CD4-positive, alpha-beta T cell treated with Interleukin-4 for 4 hours (primary cell): ENCODE measurements at regions not wholly inside any gene's neighbourhood (a gene's known extent, or its start where the extent isn't known, plus 50 kb on each side); places are given as distances from the start of the nearest gene placed in this dataset.
"Not testable (repeated sequence)": the region's sequence is repeated elsewhere in the genome, so short reads cannot be mapped to it uniquely, and the experiment has no call there.

ENCODE experiments used
- DNase-seq: peaks from one replicate; pipeline ENCODE4 v3.0.0-alpha.2; 2020

DNA sequence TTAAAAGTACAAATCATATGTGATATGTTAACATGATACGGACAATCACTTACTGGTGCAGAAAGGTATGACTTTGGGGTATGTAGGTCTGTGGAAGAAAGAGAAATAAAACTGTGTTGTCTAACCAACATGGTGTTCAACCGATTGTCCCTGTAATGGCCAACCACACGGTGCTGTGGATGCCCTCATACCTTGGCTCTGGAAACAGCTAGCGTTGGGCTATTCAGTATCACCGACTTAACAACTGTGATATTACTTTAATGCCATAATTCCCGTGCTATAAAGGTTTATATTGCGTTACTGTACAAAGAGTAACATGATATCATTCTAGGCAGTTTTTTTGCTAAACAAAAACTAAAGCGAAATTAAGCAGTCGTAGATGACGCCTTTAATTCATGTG lies 448.3 kb downstream of the EFNB2 start:
- no peak for DNase-seq

DNA sequence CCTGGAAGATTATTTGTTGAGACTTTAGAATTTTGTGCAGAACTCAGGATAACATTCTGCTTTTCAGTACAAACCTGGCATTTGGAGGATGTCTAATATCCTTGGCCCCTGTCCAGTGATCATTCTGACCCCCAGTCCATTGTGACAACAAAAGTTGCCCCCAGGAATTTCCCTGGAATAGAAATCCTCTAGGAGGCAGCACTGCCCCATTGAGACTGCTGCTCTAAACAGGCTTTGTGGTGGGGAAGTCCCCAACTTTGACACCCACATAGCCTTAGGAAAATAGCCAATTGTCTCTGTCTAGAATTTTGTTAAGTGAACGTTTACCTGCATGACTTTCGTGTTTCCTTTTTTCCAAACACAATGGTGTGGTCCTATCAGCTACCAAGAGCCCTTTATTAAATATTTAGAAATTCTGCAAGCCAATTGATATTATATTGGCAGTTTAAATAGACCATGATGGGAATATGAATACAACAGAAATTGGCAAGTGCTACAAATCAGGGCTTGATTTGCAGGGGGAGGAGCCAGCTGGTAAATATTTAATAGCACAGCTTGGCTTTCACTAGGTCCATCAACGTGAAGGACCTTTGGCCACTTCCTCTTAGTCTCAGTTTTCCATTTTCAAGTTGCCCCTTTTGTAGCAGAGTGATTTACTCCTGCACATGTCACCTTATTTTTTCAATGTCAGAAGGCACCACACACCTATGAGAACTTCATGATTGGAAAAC lies 451.7 kb downstream of the EFNB2 start:
- DNase-seq = no peak

DNA sequence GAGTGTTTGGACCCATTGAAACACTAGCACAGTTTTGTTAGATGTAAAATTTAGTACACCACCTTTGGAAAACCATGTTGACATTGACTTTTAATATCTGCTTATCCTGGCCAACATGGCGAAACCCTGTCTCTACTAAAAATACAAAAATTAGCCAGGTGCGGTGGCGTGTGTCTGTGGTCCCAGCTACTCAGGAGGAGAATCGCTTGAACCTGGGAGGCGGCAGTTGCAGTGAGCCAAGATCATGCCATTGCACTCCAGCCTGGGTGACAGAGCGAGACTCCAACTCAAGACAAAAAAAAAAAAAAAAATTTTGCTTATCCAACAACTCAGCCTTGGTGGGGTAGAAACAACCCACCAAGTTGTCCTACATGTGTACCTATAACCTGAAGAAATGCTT lies 454.2 kb downstream of the EFNB2 start:
- not testable (repeated sequence) for DNase-seq

DNA sequence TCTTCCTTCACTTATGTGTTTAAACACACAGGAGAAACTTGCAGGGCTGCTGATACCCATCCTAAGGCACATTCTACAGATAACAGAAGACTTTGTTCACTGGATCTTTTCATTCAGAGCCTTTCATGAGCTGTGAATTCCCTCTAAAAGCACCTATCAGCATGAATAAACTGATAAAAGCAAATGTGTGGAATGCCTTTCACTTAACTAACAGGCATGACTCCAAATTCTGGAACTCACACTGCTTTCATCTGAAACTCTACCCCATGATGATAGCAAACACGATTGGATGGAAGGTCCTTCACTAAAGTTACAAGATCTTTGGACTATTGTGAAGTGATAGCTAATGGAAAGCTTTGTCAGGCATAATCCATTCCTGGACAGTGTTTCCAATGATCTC lies 457.3 kb downstream of the EFNB2 start:
- no peak for DNase-seq

DNA sequence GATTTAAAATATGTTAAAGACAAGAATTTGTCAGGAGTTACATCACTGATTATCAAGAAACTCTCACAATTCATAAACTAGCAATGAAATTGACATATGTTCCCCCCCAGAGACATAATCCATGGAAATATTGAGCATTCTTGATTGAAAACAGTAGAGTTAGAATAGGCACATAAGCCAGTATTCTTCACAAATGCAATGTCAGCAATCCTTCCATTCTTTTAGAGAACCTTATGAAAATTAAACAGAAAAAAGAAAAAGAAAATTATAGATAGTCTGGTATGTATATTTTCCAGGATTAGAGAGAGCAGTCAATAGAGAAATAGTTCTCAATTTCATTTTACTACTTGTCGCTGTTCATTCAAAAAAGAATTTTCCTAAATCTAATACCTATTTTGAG lies 458.4 kb downstream of the EFNB2 start:
- DNase-seq = no peak

DNA sequence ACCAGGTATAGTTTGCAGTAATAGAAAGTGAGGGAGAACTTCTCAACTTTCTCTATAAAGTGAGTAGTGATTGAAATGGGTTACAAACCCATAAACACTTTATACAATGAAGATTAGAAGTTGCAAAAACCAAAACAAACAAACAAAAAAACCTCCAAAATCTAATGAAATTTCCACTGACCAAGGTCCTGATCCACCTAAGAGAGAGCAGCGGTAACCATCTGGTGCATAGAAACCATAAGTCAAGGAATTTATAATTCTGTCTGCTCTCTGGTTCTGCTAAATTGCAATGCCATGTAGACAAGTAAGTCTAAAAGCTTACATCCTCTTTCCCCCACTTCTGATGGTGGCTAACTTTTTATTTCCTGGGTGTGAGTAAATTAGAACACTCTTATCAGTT lies 463.4 kb downstream of the EFNB2 start:
- no peak for DNase-seq

DNA sequence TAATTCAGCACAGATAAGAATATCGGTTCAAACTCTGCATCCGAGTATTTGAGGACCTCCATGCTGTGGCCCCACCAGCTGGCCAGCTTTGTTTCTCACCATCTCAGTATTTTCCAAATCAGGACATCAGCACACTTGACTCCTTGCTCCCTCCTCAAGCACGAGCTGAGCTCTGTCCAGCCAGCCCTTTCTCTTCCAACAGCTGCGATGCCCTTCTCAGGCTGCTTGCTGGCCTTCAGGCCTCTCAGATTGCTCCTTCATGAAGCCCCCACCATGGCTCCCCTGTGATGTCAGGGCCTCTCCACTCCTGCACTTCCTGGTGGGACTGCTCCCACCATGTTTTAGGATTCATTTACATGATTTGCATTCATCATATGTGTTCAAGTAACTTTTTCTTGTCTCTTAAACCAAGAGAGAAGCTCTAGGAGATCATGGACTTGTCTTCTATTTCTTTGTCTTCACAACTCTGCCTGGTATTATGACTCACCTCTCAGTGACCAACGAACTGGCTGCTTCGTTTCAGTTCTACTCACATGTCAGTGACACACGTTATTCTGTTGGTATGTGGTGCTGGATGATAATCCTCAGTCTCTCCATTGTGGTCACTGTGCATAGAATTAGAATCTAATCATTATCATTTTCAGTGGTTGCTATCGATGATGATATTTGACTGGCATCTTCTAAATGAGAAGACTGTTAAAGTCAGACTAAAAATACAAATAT lies 471.7 kb downstream of the EFNB2 start:
- no peak for DNase-seq

DNA sequence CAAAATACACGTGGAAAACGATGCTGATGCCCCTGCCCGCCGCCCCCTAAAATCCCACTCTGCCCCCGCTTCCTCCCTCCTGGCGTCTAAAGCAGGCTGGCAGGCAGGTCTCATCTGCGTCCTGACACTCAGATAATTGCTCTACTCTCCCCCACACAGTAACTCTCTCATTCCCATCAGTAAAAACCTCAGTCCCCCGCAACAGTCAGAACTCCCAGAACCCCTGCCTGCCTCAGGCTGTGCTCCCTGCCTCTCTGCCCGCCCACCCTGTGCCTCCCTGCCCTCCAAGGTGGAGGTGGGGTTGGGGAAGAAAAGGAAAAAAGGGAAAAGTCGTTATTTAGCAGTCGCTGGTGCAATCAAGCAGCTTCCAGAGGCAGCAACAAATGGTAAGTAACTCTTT lies 473.7 kb downstream of the EFNB2 start:
- no peak for DNase-seq

DNA sequence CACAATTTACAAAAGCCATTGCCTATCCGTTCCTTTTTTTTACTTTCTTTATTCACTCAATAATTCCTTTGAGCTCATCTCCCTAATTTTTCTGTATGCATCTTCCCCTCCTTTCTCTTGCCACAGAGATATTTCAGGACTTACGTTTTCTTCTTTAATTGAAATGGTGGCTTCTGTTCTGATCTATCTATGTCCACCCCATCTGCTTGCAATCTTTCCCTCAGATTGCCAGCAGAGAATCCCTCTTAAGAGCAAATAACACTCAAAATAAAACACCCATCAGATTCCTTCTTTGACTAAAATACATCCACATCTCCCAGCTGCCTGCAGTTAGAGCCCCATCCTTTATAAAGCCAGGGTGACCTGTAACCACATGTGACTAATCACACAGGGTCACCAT lies 478.6 kb downstream of the EFNB2 start:
- DNase-seq = no peak

DNA sequence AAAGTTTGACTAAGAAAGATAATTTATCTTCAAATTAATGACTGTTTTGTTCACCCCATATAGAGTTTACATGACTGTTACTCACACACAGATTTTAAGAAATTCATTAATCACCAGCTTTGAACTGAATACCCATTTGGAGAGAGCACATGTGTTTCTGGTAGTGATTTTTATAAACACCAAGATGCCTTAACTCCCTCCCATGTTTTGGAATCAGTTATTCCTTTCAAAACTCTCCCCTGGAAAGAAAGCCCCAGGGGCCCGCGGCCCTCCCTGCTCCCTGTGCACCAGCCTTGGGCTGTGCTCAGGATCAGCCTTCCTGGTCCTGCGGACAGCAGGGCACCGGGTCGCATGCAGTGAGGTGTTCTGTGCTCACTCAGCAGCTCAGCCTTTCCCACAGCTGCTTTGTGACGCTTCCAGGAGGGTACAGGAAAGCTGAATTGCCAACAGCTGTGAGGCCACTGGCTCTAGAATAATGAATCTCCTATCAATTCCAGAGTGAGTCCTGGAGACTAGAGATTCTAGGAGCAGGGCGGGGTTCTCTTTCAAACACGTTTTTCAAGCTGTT lies 483.2 kb downstream of the EFNB2 start:
- DNase-seq = no peak

DNA sequence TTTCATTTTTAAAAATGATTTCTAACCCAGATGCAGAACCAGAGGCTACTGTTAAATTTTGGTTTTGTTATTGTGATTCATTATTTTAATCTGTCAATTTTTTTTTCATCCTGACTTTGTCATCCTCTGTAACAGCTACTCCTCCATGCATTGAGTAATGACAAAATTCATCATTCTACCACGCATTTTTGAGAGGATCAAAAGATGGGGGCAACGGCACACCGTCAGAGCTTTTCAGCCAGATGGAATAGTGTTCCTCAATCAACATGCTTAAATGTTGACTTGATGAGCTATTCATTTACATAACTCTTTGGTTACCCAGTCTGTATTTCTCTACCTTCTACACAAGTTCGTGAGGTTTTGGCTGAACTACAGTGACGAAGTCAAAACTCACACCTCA lies 486.3 kb downstream of the EFNB2 start:
- DNase-seq = no peak

DNA sequence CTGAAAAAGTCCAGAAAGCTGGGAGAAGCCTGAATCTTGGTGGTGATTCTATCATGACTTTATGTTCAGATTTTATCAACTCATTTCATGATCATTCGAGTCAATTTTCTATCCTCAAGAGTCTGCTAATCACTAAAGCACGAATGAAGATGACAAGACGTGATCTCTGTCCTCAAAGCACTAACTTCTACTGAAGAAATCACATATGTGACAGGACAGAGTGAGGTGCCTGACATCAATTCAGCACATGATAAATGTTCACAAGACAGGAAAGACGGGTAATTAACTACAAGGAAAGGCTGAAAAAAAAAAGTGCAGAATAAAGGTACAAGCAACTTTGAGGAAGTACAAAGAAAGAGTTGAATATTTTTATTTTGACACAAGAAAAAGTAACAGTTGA lies 487.1 kb downstream of the EFNB2 start:
- DNase-seq = no peak

DNA sequence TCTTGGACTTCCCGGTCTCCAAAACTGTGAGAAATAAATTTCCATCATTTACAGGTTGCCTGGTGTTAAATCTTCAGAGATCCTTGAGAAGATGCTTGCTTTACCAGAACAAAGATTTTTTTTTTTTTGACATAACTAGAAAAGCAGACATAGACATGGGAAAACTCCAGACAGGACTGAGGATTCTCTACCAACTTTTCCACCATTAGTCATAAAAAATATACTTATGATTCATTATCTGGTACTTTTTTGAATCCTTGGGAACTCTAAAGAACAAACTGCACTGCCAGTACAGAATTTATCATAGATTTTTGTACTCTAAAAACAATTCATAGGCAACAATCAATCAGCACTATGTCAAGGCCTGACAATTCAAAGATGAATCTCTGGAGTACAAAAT lies 487.6 kb downstream of the EFNB2 start:
- DNase-seq = no peak

DNA sequence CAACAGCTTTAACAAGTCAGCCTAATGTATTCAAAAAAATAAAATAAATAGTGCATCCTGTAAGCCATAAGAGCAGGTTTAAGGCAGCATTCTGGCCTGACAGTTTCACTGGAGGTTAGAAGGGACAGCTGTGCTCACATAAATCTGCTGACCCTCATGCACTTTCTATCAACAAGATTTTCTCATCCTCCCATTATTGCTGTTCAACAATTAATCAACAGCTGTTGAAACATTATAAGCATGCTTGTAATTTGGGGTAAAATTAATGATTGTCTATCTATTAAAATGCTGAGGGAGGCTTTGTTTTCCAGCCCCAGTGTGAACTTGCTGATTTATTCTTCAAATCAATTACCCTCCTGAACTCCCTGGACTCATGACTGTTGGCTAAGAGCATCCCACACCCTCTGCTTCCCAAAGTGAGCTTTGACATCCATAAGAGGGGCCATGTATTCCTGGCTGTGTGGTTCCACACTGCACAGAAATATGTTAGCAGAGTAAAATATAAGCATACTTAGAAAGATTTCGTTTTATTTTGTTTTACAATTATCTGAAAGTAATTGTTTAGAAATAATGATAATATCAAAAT lies 492.4 kb downstream of the EFNB2 start:
- no peak for DNase-seq

DNA sequence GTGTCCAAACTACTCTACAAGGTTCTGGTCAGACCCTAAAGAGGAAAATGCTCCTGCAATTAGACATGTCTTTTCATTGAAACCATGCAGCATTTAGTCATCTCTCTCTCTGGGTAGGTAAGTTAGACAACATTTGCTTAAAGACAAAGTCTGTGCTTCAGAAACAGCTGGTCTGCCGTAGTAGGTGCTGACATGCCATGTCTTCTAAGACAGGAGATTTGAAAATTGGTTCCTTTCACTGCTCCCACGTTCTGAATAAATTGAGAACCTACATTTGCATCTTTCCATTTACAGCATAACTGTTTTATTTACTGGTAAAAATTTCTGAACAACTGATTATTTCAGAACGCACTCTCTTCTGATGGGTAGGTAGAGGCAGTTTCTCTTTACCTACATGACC lies 494.0 kb downstream of the EFNB2 start:
- no peak for DNase-seq

DNA sequence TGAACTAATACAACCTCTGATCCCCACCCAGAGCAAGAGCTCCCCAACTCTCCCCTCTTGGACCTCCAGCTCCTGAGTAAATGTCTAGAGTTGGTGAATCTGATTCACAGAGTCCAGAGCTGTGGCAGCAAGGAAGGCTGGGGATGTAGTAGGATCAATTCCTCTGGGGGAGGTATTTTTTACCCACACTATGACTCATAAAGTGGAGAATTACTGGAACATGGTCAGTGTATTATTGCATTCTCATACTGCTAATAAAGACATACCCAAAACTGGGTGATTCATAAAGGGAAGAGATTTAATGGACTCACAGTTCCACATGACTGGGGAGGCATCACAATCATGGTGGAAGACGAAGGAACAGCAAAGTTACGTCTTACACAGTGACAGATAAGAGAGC lies 496.7 kb downstream of the EFNB2 start:
- no peak for DNase-seq

DNA sequence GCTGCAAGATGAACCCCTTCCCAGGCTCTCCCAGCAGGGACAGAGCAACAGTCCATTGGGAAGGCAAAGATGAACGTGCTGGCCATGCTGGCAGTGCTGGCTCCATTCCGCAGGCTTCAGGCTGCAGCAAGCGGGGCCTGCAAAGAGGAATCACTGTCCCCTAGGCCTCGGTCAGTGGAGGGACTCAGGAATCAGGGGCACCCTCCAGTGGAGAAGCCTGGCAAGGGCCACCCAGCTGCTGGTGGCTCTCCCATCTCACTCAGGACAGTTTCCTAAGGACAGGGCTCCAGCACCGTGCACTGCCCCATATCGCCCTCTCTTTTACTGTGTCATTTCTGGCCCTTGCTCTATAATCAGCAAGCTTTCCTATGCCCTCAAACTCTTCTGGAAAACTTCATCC lies 498.6 kb downstream of the EFNB2 start:
- no peak for DNase-seq

DNA sequence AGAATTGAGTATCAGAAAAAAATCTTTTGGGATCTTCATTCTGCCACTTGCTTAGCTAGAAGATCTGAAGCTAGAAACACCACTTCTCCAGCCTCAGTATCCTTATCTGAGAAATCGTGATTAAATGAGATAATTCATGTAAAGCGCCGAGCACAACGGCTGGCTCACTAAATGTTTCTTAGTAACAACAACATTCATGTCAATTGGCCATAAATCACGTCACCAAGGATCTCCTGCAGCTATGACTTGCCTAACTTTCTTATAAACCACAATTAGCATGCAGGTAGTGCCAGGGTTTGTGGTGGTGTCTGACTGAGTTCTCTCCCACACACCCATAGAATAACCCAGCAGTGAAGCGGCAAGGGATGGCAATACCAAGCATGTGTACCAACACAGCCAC lies 501.3 kb downstream of the EFNB2 start:
- no peak for DNase-seq

DNA sequence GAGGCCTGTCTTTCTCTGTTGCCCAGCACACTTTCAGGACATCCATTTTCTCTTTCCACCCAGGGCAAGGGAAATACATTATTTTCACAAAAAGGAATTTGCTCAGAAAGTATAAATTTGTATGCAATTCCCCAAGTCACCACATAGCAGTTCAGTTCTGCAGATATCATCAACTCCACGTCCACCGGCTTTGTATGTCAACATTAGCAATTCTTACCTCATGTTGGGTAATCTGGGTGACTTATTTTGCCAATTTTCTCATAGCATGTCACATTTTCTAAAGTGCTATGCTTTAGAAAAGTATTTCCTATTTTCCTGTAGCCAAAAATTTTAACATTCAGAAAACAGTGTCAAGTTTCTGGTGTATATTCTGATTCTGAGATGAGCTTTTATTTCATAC lies 501.8 kb downstream of the EFNB2 start:
- DNase-seq = no peak

DNA sequence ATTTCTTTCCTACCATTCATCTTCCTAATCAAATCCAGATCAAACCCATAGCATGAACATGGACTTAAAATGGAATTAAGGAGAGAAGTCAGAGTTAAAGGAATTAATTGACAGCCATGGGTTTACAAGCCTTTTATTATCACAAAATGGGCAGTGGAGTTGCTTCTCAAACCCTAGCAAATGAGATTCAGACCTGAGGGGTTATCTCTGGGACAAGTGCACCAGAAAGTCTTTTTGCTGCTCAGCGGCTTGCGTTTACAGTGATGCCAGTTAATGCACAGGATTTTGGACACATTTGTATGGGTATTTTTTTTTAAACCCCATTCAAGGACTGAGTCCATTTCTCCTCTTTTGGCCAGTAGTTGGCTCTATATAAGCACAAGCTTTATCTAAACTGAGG lies 503.0 kb downstream of the EFNB2 start:
- DNase-seq = no peak

DNA sequence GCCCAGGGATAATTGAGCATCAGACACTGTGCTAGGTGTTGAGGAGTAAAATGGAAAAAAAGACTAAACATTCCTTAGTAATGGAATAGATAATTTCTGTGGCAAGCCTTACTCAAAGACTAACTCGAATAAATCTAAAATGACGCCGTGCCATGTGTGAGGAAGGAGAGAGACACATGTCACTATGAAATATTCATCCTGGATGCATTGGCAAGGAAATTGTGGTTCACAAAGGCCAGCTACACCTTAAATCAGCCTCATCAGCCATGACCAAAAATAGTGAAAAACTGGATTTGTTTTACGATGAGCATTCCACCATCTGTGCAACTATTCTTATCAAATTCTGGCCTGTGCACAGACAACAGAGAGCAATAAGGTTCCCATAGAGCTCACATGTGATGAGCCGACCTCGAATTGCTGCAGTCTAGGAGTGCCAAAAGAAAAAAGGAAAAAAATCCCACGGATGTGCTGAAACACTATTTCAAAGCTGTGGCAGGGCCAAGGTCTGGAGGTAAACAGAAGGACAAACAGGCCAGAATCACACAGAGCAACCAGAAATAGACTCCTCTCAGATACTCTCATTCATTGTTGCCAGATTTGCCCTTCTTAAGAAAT lies 505.7 kb downstream of the EFNB2 start:
- DNase-seq = no peak

DNA sequence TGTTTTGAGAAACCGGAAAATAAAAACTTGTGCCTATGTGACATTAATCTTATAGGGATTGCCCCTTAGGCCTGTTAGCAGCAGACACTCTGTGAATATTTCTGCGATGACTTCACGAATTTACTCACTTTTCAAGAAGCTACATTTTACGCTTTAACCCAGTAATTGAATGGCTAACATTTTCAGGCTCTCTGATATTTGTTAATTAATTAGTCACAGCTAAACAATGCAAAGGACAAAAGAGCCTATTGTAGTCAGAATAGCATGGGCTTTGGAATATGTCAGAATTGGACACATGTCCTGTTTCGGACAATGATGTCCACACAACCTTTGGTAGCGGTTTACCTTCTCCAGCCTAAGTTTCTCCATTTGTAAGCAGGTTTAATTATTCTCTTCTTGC lies 506.6 kb downstream of the EFNB2 start:
- DNase-seq = no peak

DNA sequence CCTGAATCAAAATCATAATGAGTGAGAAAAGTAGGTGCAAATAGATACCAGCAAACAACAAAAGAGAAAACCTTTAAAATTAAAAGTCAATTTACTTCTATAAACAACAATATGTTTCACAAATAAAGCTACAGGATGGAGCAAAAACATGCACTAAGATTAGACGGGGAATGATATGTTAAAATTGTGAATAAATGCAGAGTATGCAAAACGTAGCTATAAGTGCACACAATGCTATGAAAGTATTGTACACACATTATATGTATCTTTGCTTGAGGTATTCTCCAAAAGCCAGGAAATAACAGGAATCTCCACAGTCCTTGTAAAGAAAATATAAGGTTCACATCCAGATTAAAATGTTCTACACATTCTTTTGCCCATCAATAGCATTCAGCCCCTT lies 523.9 kb downstream of the EFNB2 start:
- no peak for DNase-seq

DNA sequence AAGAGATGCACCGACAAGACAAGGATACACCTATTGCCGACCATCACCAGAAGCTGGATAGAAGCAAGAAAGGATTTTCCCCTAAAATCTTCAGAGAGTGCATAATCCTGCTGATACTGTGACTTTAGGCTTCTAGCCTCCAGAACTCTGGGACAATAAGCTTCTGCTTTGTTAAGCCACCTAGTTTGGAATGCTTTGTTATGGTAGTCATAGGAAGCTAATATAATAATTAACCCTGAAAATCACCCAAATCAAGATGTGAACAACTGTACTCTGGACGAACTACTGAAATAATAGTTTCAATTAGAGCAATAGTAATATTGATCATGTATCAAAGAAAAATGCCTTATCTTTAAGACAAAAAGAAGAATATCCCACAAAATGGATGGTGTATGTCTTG lies 524.6 kb downstream of the EFNB2 start:
- no peak for DNase-seq
